Medulla oblongata (tissue), 1 donor: ENCODE measurements at regions not wholly inside any gene's neighbourhood (a gene's known extent, or its start where the extent isn't known, plus 50 kb on each side); places are given as distances from the start of the nearest gene placed in this dataset.
"Not testable (repeated sequence)": the region's sequence is repeated elsewhere in the genome, so short reads cannot be mapped to it uniquely, and the experiment has no call there.

Source experiments
- DNase-seq: peaks from one replicate; pipeline ENCODE4 v3.0.0-alpha.2; 2015; ENCODE audit errors: extremely low spot score

GRCh38 chr11:87971354-87971753 lies 203.9 kb downstream of the RAB38 start:
- no peak for DNase-seq

DNA sequence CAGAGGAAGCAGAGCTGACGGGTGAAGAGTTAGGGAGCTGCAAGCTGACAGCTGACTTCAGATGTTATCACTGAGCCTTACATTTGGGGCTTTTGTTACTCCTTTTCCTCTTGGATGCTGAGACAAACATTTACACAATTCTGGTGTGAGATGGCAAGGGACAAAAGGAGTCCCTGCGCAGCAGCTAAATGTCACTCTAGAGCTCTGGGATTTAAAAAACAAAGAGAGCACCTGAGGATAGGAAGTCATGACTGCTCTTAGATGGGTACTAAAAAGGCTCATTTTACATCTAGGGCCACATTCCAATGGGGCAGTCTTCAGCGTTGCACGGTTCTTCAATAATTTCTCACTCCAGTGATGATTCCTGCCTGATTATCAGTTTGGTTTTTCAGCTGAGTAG lies 204.5 kb downstream of the RAB38 start:
- DNase-seq, result no peak

GRCh38 chr11:87967459-87967858 lies 207.8 kb downstream of the RAB38 start:
- DNase-seq, result no peak

DNA sequence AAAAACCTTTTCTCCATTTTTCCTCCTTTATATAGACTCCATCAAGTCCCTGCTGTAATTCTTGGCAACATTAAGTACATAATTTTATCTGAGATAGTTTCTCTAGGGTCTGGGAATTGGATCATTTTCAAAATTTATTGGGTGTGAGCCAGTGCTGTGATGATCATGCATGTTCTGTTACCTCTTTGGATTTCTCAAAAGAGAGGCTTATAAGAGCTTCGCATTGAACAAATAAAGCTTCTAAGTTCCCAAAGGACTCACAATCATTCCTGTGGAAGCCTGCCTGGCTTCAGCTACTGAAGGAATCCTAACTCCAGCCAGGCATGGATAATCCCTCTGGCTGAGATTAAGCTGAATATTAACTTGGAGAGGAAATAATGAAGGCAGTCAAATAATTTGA lies 208.5 kb downstream of the RAB38 start:
- DNase-seq, result no peak

- no peak for DNase-seq
These were observed 209.0 kb downstream of the RAB38 start for GRCh38 chr11:87966216-87966615.

DNA sequence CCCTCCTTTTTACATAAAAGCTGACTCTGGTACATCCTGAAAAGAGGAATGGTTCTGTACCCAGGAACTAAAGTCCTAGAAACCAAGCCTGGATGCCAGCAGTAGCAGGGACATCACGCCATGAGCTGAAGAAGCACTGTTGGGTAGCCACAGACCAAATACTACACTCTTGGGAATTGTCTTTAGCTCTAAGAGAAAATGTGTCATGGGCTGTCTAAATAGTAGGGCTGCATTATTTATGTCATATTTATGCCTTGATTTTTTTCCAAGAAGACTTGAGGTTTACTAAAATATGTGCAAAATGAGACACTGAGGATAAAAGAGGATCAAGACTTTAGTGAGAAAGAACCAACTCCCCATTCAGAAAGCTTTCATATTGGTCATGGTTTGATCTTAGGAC lies 213.6 kb downstream of the RAB38 start:
- no peak for DNase-seq

DNA sequence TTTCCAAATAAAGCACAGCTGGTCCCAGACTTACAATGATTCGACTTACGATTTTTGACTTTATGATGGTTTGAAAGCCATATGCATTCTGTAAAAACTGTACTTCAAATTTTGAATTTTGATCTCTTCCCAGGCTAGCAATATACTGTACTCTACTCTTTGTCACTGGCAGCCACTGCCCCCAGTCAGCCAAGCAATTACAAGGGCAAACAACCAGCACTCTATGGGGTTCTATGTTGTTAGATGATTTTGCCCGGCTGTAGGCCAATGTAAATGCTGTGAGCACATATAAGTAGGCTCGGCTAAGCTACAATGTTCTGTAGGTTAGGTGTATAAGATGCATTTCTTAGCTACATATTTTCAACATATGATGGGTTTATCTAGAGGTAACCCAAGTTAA lies 217.3 kb downstream of the RAB38 start:
- DNase-seq, result no peak

DNA sequence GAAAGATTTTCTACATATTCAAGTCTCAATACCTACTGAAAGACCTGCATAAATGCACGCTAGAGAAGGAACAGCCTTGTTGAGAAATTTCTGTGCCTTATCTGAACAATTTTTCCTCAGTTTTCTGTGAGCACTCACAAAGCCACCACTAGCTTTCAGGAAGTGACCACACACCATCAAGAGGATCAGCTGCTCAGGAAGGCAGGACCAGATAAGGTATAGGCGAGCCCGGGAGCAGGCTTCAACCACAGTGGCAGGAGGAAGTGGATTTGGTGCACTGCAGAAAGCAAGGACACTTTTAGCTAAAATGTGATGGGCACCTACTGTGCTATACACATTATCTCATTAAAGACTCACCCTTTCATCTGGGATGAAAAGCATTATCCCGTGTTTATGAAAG lies 220.8 kb downstream of the RAB38 start:
- DNase-seq, result no peak

GRCh38 chr11:87942786-87943185 lies 232.5 kb downstream of the RAB38 start:
- DNase-seq, result no peak

DNA sequence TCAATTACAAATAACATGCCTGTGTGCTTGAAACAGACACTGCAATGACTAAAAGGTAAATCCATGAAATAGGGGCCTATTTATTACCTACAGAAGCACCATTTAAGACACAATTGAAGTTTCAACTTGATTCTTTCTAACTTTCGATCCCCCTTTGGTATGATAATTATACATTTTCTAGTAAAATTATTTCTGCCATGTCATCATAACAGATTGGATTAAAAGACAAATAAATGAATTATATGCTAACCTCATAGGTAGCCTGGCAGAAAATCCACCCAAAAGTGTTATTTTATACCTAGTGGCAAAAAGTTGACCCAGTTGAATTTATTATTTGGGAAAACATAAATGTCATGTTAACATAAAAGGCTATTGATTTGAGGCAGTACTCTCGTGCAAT lies 241.1 kb downstream of the RAB38 start:
- DNase-seq, result no peak

DNA sequence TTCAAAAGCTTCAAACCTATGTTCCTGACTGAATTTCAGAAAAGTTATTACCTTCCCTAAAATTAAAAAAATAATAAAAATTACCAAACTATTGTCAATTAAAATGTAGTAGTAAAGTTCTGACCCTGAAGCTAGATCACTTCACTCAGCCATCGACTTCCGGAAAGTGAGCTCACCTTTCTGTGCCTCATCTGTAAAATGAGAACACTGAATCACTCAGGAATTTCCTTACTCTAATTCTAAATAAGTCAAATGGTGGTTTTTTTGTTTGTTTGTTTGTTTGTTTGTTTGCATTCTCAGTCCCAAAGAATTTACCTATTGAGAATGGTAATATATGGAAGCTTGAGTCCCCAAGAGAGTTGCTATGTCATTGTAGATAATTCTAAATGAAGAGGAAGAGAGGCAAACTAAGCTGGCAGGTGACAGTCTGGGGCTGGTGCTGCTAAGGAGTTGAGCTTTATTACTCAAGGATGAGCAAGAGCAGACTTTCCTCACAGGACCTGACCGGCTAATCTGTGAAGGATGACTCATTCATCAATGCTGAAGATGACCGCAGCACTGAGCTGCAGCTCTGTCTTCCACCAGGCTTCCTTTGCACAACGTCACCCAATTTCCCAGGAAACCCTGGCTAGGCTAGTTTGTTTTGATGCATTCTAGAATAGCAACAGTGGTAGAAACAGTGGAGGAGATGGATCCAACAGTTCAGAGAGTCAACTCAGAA lies 248.8 kb downstream of the RAB38 start:
- DNase-seq, result no peak

- DNase-seq, result no peak
These were observed 251.1 kb downstream of the RAB38 start for GRCh38 chr11:87924125-87924524.

- no peak for DNase-seq
These were observed 258.1 kb downstream of the RAB38 start for GRCh38 chr11:87917111-87917510.

DNA sequence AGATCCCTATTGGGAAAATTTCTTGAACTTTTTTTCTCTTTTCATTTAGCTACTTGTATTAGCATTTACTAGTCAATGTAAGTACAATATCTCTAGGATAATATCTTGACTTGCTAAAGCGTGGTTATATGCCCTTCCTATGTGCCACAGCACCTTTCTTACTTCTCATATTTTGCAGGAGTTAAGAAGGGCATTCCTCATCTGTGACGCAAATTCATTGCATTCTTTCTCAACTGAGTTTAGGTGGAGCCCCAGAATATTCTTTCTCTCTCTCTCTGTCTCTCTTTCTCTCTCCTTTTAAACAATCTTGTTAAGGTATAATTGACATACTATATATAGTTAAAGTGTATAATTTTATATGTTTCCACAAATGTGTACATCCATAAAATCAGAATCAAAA lies 266.1 kb downstream of the RAB38 start:
- DNase-seq, result no peak

- DNase-seq, result no peak
These were observed 267.2 kb downstream of the RAB38 start for GRCh38 chr11:87908086-87908485.

DNA sequence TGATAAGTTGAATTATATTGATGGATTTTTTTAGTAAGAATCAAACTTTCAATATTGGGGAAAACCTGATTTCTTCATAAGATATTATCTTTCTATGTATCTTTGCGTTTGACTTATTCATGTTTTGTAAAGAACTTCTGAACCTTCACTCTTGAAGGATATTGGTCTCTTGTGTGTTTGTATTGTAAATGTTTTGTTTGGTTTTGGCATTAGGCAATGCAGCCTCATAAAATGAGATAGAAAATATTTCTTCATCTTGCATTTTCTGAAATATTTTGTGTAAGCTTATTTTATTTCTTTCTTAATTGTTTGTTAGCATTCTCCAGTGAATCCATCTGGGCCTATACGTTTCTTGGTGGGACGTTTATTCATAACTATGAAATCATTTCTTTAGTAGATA lies 271.9 kb downstream of the RAB38 start:
- DNase-seq, result no peak

- DNase-seq, result no peak
These were observed 273.9 kb downstream of the RAB38 start for GRCh38 chr11:87901341-87901740.

DNA sequence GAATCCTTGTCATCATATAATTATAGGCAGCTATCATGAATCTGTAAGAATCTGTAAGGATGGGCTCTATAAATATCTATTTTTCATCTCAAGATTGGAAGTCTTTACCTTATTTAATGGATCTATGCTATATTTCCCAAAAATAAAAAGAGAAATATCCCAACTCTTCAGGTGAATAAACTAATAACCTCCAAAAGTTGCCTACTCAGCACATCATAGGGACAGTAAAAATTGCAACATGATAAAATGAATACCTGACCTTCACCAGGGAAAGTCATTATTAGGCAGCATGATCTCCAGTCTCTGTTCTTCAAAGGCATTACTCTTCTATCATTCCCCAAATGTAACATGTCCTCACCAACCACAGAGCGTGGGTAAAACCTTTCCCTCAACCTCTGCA lies 277.3 kb downstream of the RAB38 start:
- DNase-seq, result no peak

DNA sequence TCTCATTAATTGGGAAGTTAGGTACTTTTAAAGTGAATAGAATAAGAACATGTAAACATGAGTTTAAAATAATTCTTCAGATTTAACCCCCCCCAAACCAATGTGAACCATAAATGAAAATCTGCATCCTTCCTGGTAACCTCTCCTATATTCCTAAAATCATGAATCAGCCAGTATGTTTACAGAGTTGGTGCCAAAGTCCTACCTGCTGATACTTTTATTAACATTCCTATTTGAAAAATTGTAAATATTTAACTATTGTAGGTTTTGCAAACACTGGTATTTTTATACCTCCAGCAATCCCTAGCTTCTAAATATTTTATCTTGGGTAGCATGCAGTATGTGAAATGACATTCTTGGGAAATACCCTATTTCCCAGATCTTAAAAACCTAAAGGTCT lies 278.2 kb downstream of the RAB38 start:
- no peak for DNase-seq

DNA sequence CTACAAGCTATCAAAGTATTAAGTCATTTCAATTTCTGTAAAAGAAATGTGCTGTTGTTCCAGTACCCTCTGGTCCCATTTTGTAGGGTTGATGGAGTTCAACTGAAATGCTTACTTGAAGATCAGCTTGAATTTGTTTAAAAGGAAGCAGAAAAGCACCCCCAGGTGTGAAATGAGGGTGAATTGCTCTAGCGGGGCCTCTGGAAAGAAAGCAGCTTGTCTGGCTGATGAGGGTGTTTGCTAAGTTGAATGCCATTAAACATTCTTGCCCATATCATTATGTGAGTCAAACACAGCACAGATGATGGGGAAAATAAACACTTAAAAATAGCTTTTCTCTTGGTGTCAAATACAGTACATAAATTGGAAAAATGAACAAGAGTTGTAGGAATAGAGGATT lies 280.3 kb downstream of the RAB38 start:
- DNase-seq, result no peak

DNA sequence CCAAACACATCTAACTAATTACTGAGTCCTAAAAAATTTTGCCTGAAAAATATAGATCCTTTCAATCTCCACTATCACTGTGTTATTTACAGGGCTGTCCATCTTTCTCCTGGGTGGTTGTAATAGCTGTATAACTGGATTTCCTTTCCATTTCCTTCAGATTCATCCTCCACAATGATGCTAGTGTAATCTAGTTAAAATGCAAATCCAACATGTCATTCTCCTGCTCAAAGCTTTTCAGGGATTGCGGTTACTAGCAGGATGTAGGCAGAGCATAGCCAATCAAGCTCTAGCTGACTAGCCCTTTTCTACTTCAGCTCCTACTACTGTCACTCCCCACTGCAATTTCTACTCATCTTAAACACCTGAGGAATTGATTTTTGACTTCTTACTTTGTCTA lies 283.0 kb downstream of the RAB38 start:
- no peak for DNase-seq

DNA sequence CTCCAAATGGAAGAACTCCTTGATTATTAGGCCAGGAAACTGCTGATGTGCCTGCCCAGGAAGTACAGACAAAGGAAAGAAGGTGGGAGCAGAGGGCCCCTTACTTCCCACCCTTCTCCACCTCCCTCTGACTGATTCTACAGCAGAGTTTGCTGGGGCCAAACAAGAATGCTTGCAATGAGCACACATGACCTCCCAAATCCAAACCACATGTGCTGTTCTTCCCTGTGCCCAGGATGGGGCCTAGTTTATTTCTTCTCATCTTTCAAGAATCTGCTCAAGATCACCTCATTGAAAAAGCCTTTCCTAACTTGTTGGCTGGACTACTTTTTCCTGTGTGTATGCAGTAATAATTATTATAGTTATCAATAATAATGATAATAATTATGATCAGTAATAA lies 286.1 kb downstream of the RAB38 start:
- DNase-seq, result no peak

GRCh38 chr11:87885084-87885483 lies 290.2 kb downstream of the RAB38 start:
- not testable (repeated sequence) for DNase-seq

GRCh38 chr11:87879118-87879517 lies 296.1 kb downstream of the RAB38 start:
- no peak for DNase-seq
